ENCODE measurements at regions not wholly inside any gene's neighbourhood (a gene's known extent, or its start where the extent isn't known, plus 50 kb on each side); places are given as distances from the start of the nearest gene placed in this dataset.

GRCh38 chr9:81387360-81388106 lies 301.8 kb downstream of the TLE1 start:
- TF ChIP-seq CTCF (IDR thresholded peaks at IDR 0.05) (no peak), EZH2 (IDR thresholded peaks at IDR 0.05) (no peak)

Measured in neural progenitor cell (in vitro differentiated cells).